Upper lobe of left lung (tissue), 6 donors: ENCODE measurements at regions not wholly inside any gene's neighbourhood (a gene's known extent, or its start where the extent isn't known, plus 50 kb on each side); places are given as distances from the start of the nearest gene placed in this dataset.

Source experiments
- ATAC-seq, 2 donors: fragments of 200-7000 bp; cut with Tn5 transposase; one replicate each; pipeline ENCODE4 v1.9.1; 2022; ENCODE audit warnings: mild to moderate bottlenecking in 2 of 2, moderate library complexity in 2 of 2; ENCODE audit not compliant: low FRiP score in 2 of 2
- DNase-seq, 2 donors: peaks; one replicate each; pipeline ENCODE4 v3.0.0-alpha.2; 2019 to 2020
- H3K27ac ChIP-seq, 4 donors: fragments of 200-600 bp; sonication (generic); one replicate each; pipeline ENCODE4 v1.5.1; 2016 to 2019
- H3K27me3 ChIP-seq, 4 donors: fragments of 200-600 bp; sonication (generic); one replicate each; pipeline ENCODE4 v1.5.1; 2017 to 2019
- H3K36me3 ChIP-seq, 4 donors: fragments of 200-600 bp; sonication (generic); one replicate each; pipeline ENCODE4 v1.5.1; 2016 to 2019
- H3K4me1 ChIP-seq, 4 donors: fragments of 200-600 bp; sonication (generic); one replicate each; pipeline ENCODE4 v1.5.1; 2018 to 2019
- H3K4me3 ChIP-seq, 4 donors: fragments of 200-600 bp; sonication (generic); one replicate each; pipeline ENCODE4 v1.5.1; 2017 to 2019; ENCODE audit warnings: mild to moderate bottlenecking in 2 of 4, moderate library complexity in 1 of 4
- H3K9me3 ChIP-seq, 4 donors: fragments of 200-600 bp; sonication (generic); one replicate each; pipeline ENCODE4 v1.5.1; 2018 to 2019
- EP300 ChIP-seq, 4 donors: sonication (generic); formaldehyde crosslinking; IDR thresholded peaks; one replicate each; pipeline ENCODE4 v1.5.1; 2017; ENCODE audit warnings: antibody characterized with exemption in 4 of 4, control low read depth in 2 of 4
- POLR2A ChIP-seq, 4 donors: fragments of 450-650 bp; IDR thresholded peaks; one replicate each; pipeline ENCODE4 v1.5.1; 2016 to 2017; ENCODE audit warnings: antibody characterized with exemption in 4 of 4, mild to moderate bottlenecking in 2 of 4
- POLR2AphosphoS5 ChIP-seq, 2 donors: sonication (generic); formaldehyde crosslinking; IDR thresholded peaks; one replicate each; pipeline ENCODE4 v1.5.1; 2017; ENCODE audit warnings: antibody characterized with exemption in 2 of 2
- WGBS, 2 donors: methylation state at CpG; one replicate each; pipeline ENCODE4 v1.1.5; 2017 to 2018; 5-methylcytosine and 5-hydroxymethylcytosine counted together
- TF ChIP-seq, protein P1 (sequence below), 6 experiments: fragments of 450-650 bp in 4 of 6; fragments of 200-600 bp in 2 of 6; sonication (generic) in 2 of 6; IDR thresholded peaks; one replicate each; pipeline ENCODE4 v1.5.1; 2016 to 2019; ENCODE audit warnings: antibody characterized with exemption in 6 of 6
- donor health status: DM: no; HTN: no; CAD: no; lungs with moderate emphysema.
- donor health status: DM: no; HTN: yes; CAD: no; lungs with severe emphysema.

DNA sequence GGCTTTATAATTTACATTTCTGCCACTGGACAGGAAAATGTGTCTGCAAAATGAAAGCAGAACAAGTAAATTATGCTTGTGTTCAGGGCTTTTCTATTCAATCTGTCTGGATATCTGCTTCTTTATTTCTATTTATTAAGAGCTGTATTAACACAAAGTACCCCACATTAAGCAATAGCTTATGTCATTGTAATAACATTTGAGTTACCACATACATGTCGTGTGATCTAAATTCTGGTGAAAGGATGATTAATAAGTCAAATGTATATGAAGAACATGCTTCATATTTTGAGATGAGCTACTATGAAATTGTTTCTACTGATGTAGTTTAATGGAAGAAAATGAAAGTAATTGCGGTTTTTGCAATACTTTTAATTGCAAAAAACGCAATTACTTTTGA is 238.2 kb downstream of the KCNJ2 start:
- H3K4me3 ChIP-seq = no peak overlapping the region
- no peak for TF ChIP-seq EP300 (IDR thresholded peaks at IDR 0.05)
- TF ChIP-seq POLR2A (IDR thresholded peaks at IDR 0.05) = no peak
- TF ChIP-seq POLR2AphosphoS5 (IDR thresholded peaks at IDR 0.05) = no peak
- TF ChIP-seq, protein P1, sequence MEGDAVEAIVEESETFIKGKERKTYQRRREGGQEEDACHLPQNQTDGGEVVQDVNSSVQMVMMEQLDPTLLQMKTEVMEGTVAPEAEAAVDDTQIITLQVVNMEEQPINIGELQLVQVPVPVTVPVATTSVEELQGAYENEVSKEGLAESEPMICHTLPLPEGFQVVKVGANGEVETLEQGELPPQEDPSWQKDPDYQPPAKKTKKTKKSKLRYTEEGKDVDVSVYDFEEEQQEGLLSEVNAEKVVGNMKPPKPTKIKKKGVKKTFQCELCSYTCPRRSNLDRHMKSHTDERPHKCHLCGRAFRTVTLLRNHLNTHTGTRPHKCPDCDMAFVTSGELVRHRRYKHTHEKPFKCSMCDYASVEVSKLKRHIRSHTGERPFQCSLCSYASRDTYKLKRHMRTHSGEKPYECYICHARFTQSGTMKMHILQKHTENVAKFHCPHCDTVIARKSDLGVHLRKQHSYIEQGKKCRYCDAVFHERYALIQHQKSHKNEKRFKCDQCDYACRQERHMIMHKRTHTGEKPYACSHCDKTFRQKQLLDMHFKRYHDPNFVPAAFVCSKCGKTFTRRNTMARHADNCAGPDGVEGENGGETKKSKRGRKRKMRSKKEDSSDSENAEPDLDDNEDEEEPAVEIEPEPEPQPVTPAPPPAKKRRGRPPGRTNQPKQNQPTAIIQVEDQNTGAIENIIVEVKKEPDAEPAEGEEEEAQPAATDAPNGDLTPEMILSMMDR (IDR thresholded peaks at IDR 0.05) = no peak
- 51 to 75% methylated on average over 3 of the region's 3 CpGs for WGBS, 2 donors
- H3K27ac ChIP-seq = no peak overlapping the region
- H3K36me3 ChIP-seq = no peaks in the 10 kb centered on the region
- H3K9me3 ChIP-seq = no peaks in the 10 kb centered on the region
- DNase-seq (no peak), ATAC-seq (no peak)
- no peaks in the 10 kb centered on the region for H3K27me3 ChIP-seq
- H3K4me1 ChIP-seq = peaks cover 0 to 8% (median 0%) of the 10 kb centered on the region in 4 donors

DNA sequence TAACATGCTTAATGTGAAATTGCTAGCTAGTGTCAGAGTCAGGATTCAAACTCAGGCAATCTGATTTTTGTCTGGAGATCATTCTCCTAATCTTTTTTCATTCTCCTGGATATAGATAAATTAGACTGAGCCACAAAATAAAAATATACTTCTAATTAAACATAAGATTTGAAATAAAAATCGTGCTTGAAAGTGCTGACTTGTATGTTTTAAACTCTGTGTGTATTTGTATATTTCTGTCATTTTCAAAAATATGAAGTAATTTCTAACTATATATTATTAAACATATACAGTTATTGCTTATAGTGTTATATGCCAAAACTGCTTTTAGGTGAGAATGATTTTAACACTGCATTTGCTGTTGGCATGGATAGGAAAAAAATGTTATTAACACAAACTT is 239.4 kb downstream of the KCNJ2 start:
- 78 to 86% methylated on average over 1 of the region's 1 CpG for WGBS, 2 donors
- H3K27me3 ChIP-seq = no peaks in the 10 kb centered on the region
- H3K27ac ChIP-seq = no peak overlapping the region
- no peak overlapping the region for H3K4me3 ChIP-seq
- no peaks in the 10 kb centered on the region for H3K36me3 ChIP-seq
- DNase-seq = no peak
- ATAC-seq = no peak
- TF ChIP-seq, protein P1 (IDR thresholded peaks at IDR 0.05) = no peak
- no peak for TF ChIP-seq EP300 (IDR thresholded peaks at IDR 0.05)
- TF ChIP-seq POLR2AphosphoS5 (IDR thresholded peaks at IDR 0.05) = no peak
- no peak for TF ChIP-seq POLR2A (IDR thresholded peaks at IDR 0.05)
- no peaks in the 10 kb centered on the region for H3K9me3 ChIP-seq
- peaks cover 0 to 8% (median 0%) of the 10 kb centered on the region in 4 donors for H3K4me1 ChIP-seq

DNA sequence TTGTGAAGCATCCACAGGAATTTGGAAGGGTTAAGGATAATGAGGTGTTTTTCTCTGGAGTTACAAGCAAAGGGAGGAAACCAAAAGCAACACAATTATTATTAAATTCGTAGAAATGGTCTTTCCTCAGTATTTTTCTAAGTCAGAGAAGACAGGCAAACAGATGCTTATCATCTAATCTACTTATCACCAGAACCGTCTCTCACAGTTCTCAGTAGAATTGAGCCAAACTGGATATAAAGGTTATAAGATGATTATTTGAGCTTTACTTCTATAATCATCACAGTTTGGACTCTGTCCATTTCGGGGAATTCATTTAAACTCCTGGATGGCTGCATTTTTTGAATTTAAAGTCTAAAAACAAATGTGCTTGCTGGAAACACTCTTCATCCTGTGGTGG is 245.0 kb downstream of the KCNJ2 start:
- TF ChIP-seq POLR2A (IDR thresholded peaks at IDR 0.05) = no peak
- no peak for TF ChIP-seq EP300 (IDR thresholded peaks at IDR 0.05)
- TF ChIP-seq, protein P1 (IDR thresholded peaks at IDR 0.05) = no peak
- TF ChIP-seq POLR2AphosphoS5 (IDR thresholded peaks at IDR 0.05) = no peak
- Histone ChIP-seq H3K4me3 (no peak overlapping the region), H3K36me3 (no peaks in the 10 kb centered on the region), H3K27ac (no peak overlapping the region), H3K4me1 (no peaks in the 10 kb centered on the region), H3K27me3 (no peaks in the 10 kb centered on the region), H3K9me3 (no peaks in the 10 kb centered on the region)
- no peak for ATAC-seq
- DNase-seq = no peak
- WGBS, 2 donors = 55 to 68% methylated on average over 3 of the region's 3 CpGs

DNA sequence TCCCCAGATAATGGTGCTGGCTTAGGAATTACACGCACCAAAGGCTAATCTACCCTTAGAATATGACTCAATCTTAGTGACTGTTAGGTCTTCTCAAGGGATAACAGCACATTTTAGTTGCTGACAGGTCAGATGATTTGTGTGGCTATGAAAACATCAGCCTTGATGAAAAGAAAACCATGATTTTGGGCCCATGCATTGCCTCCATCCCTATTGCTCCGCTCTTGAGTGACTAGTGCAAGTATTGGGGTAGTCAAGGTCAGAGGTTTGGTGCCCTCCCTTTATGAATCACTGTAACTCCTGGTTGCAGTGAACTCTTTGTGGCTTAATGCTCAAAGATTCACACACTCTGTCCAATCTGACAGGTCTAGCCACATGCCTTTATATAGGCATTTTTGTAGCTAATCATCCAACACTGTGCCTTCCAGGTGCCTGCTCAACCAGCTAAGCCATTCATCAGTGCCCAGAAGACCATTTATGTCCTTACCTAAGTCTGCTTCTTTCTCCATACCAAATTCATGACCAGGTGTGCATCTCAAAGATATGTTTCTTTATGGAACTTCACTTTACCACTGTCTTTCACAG is 251.6 kb downstream of the KCNJ2 start:
- WGBS, 2 donors = 88 to 90% methylated on average over 2 of the region's 2 CpGs
- no peak overlapping the region for H3K27ac ChIP-seq
- DNase-seq = no peak
- no peaks in the 10 kb centered on the region for H3K9me3 ChIP-seq
- no peak overlapping the region for H3K4me3 ChIP-seq
- no peaks in the 10 kb centered on the region for H3K4me1 ChIP-seq
- no peaks in the 10 kb centered on the region for H3K27me3 ChIP-seq
- H3K36me3 ChIP-seq = no peaks in the 10 kb centered on the region
- TF ChIP-seq EP300 (IDR thresholded peaks at IDR 0.05) (no peak), POLR2A (IDR thresholded peaks at IDR 0.05) (no peak), POLR2AphosphoS5 (IDR thresholded peaks at IDR 0.05) (no peak)
- TF ChIP-seq, protein P1 (IDR thresholded peaks at IDR 0.05) = no peak
- ATAC-seq = no peak

DNA sequence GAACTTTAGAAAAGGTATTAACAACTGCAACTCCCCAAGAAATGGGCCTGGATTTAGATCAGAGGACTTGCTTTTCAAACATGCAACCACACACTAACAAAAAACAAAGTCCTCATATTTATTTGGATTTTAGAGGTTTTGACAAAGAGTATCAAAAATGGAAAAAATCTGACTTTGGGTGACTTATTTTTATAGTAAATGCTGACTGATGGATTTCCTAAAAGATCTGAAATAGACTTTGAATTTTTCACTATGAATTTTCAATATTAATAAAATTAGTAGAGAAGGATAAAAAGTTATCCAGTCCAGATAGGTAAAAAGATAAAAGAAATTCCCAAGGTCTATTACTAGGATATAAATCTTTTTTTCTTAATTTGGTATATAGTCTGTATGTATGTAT is 253.5 kb downstream of the KCNJ2 start:
- TF ChIP-seq, protein P1 (IDR thresholded peaks at IDR 0.05) = no peak
- TF ChIP-seq EP300 (IDR thresholded peaks at IDR 0.05) = no peak
- TF ChIP-seq POLR2A (IDR thresholded peaks at IDR 0.05) = no peak
- TF ChIP-seq POLR2AphosphoS5 (IDR thresholded peaks at IDR 0.05) = no peak
- H3K9me3 ChIP-seq = no peaks in the 10 kb centered on the region
- H3K36me3 ChIP-seq = no peaks in the 10 kb centered on the region
- no peaks in the 10 kb centered on the region for H3K4me1 ChIP-seq
- no peak overlapping the region for H3K4me3 ChIP-seq
- H3K27ac ChIP-seq = no peak overlapping the region
- H3K27me3 ChIP-seq = no peaks in the 10 kb centered on the region
- ATAC-seq (no peak), DNase-seq (no peak)
